ENCODE measurements at regions not wholly inside any gene's neighbourhood (a gene's known extent, or its start where the extent isn't known, plus 50 kb on each side); places are given as distances from the start of the nearest gene placed in this dataset.

- Histone ChIP-seq H3K27me3 (ENCODE audit: insufficient read depth, poor library complexity, severe bottlenecking) (no peaks in the 10 kb centered on the region), H3K4me3 (ENCODE audit: severe bottlenecking) (no peak overlapping the region), H3K27ac (ENCODE audit: poor library complexity, severe bottlenecking) (no peak overlapping the region), H3K9me3 (ENCODE audit: severe bottlenecking) (no peaks in the 10 kb centered on the region), H3K36me3 (ENCODE audit: low read depth) (no peaks in the 10 kb centered on the region), H3K4me1 (ENCODE audit: insufficient read depth, poor library complexity, severe bottlenecking) (no peaks in the 10 kb centered on the region)
- DNase-seq (ENCODE audit: low spot score): no peak
- no peak for ATAC-seq (ENCODE audit: low read depth)
- TF ChIP-seq, protein P1, sequence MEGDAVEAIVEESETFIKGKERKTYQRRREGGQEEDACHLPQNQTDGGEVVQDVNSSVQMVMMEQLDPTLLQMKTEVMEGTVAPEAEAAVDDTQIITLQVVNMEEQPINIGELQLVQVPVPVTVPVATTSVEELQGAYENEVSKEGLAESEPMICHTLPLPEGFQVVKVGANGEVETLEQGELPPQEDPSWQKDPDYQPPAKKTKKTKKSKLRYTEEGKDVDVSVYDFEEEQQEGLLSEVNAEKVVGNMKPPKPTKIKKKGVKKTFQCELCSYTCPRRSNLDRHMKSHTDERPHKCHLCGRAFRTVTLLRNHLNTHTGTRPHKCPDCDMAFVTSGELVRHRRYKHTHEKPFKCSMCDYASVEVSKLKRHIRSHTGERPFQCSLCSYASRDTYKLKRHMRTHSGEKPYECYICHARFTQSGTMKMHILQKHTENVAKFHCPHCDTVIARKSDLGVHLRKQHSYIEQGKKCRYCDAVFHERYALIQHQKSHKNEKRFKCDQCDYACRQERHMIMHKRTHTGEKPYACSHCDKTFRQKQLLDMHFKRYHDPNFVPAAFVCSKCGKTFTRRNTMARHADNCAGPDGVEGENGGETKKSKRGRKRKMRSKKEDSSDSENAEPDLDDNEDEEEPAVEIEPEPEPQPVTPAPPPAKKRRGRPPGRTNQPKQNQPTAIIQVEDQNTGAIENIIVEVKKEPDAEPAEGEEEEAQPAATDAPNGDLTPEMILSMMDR (IDR thresholded peaks at IDR 0.05; ENCODE audit: poor library complexity, severe bottlenecking): no peak
Measured at GRCh38 chr3:197408177-197408957, 110.0 kb upstream of the DLG1 start.

DNA sequence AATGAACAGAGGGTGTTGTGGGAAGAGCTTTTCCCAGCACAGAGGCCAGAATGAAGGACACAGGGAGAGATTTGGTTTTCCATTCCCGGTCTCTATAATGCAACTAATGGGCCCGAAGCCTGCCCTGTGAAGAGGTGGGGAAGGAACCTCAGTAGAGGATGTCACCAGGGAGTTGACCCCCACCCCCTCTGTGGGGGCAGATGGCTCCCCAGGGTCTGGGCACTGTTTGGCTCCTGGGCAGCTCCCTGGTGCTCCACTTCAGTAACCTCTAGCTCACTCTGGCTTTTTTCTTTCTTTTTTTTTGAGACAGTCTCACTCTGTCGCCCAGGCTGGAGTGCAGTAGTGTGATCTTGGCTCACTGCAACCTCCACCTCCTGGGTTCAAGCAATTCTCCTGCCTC lies 109.1 kb upstream of the DLG1 start:
- H3K4me3 ChIP-seq (ENCODE audit: severe bottlenecking): no peak overlapping the region
- H3K9me3 ChIP-seq (ENCODE audit: severe bottlenecking): no peaks in the 10 kb centered on the region
- no peaks in the 10 kb centered on the region for H3K4me1 ChIP-seq (ENCODE audit: insufficient read depth, poor library complexity, severe bottlenecking)
- H3K27me3 ChIP-seq (ENCODE audit: insufficient read depth, poor library complexity, severe bottlenecking): no peaks in the 10 kb centered on the region
- no peak for DNase-seq (ENCODE audit: low spot score)
- ATAC-seq (ENCODE audit: low read depth): no peak
- H3K36me3 ChIP-seq (ENCODE audit: low read depth): no peaks in the 10 kb centered on the region
- no peak overlapping the region for H3K27ac ChIP-seq (ENCODE audit: poor library complexity, severe bottlenecking)
- TF ChIP-seq, protein P1 (IDR thresholded peaks at IDR 0.05; ENCODE audit: poor library complexity, severe bottlenecking): no peak

DNA sequence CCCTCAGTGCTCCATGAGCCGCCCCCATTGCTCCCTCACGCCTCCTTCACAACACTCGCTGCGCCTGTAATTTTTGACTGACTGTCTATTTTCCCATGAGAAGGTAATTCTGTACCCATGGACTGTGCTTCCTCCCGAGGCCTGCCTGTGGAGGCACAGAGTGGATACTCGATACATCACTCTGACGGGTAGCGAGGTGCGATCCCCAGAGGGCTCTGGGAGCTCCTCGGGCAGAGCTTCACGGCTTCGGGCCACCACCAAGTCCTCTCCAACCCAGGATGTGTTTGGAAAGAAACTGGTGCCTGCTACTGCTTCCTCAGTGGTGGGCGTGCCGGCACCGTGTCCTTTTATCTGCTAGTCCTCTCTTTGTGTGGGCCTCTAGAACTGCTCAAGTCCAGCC lies 108.6 kb upstream of the DLG1 start:
- H3K4me1 ChIP-seq (ENCODE audit: insufficient read depth, poor library complexity, severe bottlenecking): no peaks in the 10 kb centered on the region
- no peak overlapping the region for H3K27ac ChIP-seq (ENCODE audit: poor library complexity, severe bottlenecking)
- no peak for DNase-seq (ENCODE audit: low spot score)
- no peak for ATAC-seq (ENCODE audit: low read depth)
- TF ChIP-seq, protein P1 (IDR thresholded peaks at IDR 0.05; ENCODE audit: poor library complexity, severe bottlenecking): no peak
- no peaks in the 10 kb centered on the region for H3K36me3 ChIP-seq (ENCODE audit: low read depth)
- no peaks in the 10 kb centered on the region for H3K9me3 ChIP-seq (ENCODE audit: severe bottlenecking)
- no peak overlapping the region for H3K4me3 ChIP-seq (ENCODE audit: severe bottlenecking)
- no peaks in the 10 kb centered on the region for H3K27me3 ChIP-seq (ENCODE audit: insufficient read depth, poor library complexity, severe bottlenecking)

- H3K27ac ChIP-seq (ENCODE audit: poor library complexity, severe bottlenecking): no peak overlapping the region
- no peak for DNase-seq (ENCODE audit: low spot score)
Measured at GRCh38 chr3:197406266-197406665, 107.9 kb upstream of the DLG1 start.

DNA sequence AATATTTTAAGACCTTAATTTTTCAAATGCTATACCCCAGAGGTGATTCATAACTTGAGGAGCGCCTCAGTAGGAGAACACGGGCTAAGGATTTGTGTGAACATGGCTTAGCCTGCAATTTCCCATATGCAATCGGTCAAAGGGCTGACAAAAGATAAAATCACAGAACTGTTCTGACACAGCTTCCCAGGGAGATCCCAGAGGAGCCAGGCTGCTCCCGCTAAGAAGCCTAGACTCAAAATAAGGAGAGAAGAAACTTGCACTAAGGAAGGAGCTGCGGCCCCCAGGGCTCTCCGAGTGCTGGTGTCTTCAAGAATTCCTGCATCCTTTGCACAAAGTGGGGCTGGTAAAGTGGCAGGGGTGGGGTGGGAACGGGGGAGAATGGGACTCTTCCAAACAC lies 106.3 kb upstream of the DLG1 start:
- Histone ChIP-seq H3K36me3 (ENCODE audit: low read depth) (no peaks in the 10 kb centered on the region), H3K4me3 (ENCODE audit: severe bottlenecking) (no peak overlapping the region), H3K4me1 (ENCODE audit: insufficient read depth, poor library complexity, severe bottlenecking) (no peaks in the 10 kb centered on the region), H3K9me3 (ENCODE audit: severe bottlenecking) (no peaks in the 10 kb centered on the region), H3K27ac (ENCODE audit: poor library complexity, severe bottlenecking) (no peak overlapping the region), H3K27me3 (ENCODE audit: insufficient read depth, poor library complexity, severe bottlenecking) (no peaks in the 10 kb centered on the region)
- no peak for DNase-seq (ENCODE audit: low spot score)
- TF ChIP-seq, protein P1 (IDR thresholded peaks at IDR 0.05; ENCODE audit: poor library complexity, severe bottlenecking): no peak
- ATAC-seq (ENCODE audit: low read depth): no peak

More at GRCh38 chr3:197406266-197406665, 107.9 kb upstream of the DLG1 start:
- H3K36me3 ChIP-seq (ENCODE audit: low read depth): no peaks in the 10 kb centered on the region
- TF ChIP-seq, protein P1 (IDR thresholded peaks at IDR 0.05; ENCODE audit: poor library complexity, severe bottlenecking): no peak
- H3K27me3 ChIP-seq (ENCODE audit: insufficient read depth, poor library complexity, severe bottlenecking): no peaks in the 10 kb centered on the region
- H3K9me3 ChIP-seq (ENCODE audit: severe bottlenecking): no peaks in the 10 kb centered on the region
- H3K4me3 ChIP-seq (ENCODE audit: severe bottlenecking): no peak overlapping the region
- no peaks in the 10 kb centered on the region for H3K4me1 ChIP-seq (ENCODE audit: insufficient read depth, poor library complexity, severe bottlenecking)
- ATAC-seq (ENCODE audit: low read depth): no peak
